ENCODE measurements at regions not wholly inside any gene's neighbourhood (a gene's known extent, or its start where the extent isn't known, plus 50 kb on each side); places are given as distances from the start of the nearest gene placed in this dataset.

DNA sequence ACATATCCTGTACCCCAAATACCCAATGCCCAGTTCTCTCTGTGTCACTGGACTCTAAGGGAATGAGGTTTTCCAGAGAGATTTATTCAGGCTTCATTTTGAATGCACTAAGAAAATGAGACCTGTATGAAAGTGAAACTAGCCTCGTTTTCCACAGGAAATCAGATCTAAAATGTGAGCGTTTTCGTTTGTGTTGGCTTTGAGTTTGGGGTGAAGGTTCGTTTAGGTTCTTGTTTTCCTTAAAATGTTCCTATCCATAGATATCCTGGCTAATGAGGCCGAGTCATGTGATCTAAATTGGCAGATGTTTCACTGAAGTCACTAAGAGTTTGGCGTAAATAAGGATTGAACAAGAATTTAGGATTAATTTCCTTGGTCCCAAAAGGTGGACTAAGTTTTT lies 90.9 kb upstream of the BMPER start:
- TF ChIP-seq TAF1 (IDR thresholded peaks at IDR 0.05; ENCODE audit: borderline replicate concordance, insufficient read depth, low read length) (no peak), POLR2AphosphoS5 (IDR thresholded peaks at IDR 0.05; ENCODE audit: low read depth, low read length) (no peak), SIN3A (IDR thresholded peaks at IDR 0.05; ENCODE audit: borderline replicate concordance, insufficient read depth, low read length) (no peak)
- TF ChIP-seq, protein P1, sequence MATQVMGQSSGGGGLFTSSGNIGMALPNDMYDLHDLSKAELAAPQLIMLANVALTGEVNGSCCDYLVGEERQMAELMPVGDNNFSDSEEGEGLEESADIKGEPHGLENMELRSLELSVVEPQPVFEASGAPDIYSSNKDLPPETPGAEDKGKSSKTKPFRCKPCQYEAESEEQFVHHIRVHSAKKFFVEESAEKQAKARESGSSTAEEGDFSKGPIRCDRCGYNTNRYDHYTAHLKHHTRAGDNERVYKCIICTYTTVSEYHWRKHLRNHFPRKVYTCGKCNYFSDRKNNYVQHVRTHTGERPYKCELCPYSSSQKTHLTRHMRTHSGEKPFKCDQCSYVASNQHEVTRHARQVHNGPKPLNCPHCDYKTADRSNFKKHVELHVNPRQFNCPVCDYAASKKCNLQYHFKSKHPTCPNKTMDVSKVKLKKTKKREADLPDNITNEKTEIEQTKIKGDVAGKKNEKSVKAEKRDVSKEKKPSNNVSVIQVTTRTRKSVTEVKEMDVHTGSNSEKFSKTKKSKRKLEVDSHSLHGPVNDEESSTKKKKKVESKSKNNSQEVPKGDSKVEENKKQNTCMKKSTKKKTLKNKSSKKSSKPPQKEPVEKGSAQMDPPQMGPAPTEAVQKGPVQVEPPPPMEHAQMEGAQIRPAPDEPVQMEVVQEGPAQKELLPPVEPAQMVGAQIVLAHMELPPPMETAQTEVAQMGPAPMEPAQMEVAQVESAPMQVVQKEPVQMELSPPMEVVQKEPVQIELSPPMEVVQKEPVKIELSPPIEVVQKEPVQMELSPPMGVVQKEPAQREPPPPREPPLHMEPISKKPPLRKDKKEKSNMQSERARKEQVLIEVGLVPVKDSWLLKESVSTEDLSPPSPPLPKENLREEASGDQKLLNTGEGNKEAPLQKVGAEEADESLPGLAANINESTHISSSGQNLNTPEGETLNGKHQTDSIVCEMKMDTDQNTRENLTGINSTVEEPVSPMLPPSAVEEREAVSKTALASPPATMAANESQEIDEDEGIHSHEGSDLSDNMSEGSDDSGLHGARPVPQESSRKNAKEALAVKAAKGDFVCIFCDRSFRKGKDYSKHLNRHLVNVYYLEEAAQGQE (IDR thresholded peaks at IDR 0.05; ENCODE audit: insufficient read depth in 1 of 2, low read depth in 2 of 2, low read length in 2 of 2), result no peak

Data from PFSK-1 (cell line).